PFSK-1 (cell line): ENCODE measurements at regions not wholly inside any gene's neighbourhood (a gene's known extent, or its start where the extent isn't known, plus 50 kb on each side); places are given as distances from the start of the nearest gene placed in this dataset.

Source experiments
- FOXP2 ChIP-seq: optimal IDR thresholded peaks from 2 replicates; pipeline ENCODE3; 2011; ENCODE audit warnings: borderline replicate concordance, control low read depth, inconsistent platforms; ENCODE audit not compliant: insufficient read depth; ENCODE audit errors: extremely low read length, extremely low read depth
- POLR2AphosphoS5 ChIP-seq: IDR thresholded peaks from 2 replicates; pipeline ENCODE4 v1.6.1; 2012; ENCODE audit warnings: low read depth, mild to moderate bottlenecking, control low read depth, low read length, moderate library complexity
- REST ChIP-seq, 2 experiments: IDR thresholded peaks; 2 replicates each; pipeline versions ENCODE4 v1.6.1 to v1.8.0; 2011 to 2012; ENCODE audit warnings: low read depth in 2 of 2, low read length in 2 of 2, control low read depth in 1 of 2, inconsistent platforms in 1 of 2, mild to moderate bottlenecking in 1 of 2, moderate library complexity in 1 of 2; ENCODE audit not compliant: insufficient read depth in 1 of 2
- SIN3A ChIP-seq: IDR thresholded peaks from 2 replicates; pipeline ENCODE4 v1.6.1; 2012; ENCODE audit warnings: mild to moderate bottlenecking, low read length, moderate library complexity, borderline replicate concordance; ENCODE audit not compliant: insufficient read depth
- TAF1 ChIP-seq: IDR thresholded peaks from 2 replicates; pipeline ENCODE4 v1.6.1; 2012; ENCODE audit warnings: low read length, control low read depth, borderline replicate concordance; ENCODE audit not compliant: insufficient read depth

GRCh38 chr14:42307239-42307825, 700.7 kb downstream of the LRFN5 start:
- TF ChIP-seq REST (IDR thresholded peaks at IDR 0.05; ENCODE audit: insufficient read depth in 1 of 2, low read depth in 2 of 2, low read length in 2 of 2) (no peak), POLR2AphosphoS5 (no peak), SIN3A (no peak), TAF1 (no peak), FOXP2 (no peak)

DNA sequence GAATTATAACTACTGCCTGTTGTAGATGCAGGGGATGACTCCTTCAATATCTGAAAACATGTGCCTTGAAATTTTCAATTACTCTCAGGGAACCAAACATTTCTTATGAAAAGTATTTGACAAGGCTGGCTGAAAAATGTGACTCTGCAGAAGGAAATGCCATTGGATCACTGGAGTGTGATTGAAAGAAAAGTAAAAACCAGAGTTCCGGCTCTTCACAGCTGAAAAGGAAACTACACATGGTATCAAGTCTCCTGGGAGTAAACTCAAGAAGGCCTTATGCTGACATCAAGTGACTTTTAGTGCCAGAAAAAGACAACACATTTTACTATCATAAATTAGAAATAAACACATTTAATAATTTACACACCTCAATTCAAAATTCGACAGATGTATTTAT, 693.0 kb downstream of the LRFN5 start:
- TF ChIP-seq FOXP2 (no peak), POLR2AphosphoS5 (no peak), SIN3A (no peak), REST (IDR thresholded peaks at IDR 0.05; ENCODE audit: insufficient read depth in 1 of 2, low read depth in 2 of 2, low read length in 2 of 2) (no peak), TAF1 (no peak)

DNA sequence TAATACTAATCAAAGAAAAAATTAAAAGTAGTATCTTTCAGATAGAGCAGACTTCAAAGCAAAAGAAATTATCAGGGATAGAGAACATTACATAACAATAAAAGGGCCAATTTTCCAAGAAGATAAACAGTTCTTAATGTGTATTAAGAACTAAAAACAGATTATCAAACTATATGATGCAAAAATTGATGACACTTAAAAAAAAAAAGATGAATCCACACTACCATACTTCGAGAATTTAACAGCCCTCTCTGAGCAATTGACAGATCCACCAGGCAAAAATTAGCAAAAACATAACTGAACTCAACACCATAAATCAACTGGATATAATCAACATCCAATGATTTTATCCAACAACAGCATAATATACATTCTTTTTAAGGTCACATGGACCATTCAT, 686.5 kb downstream of the LRFN5 start:
- TF ChIP-seq TAF1 (no peak), POLR2AphosphoS5 (no peak), SIN3A (no peak), FOXP2 (no peak), REST (IDR thresholded peaks at IDR 0.05; ENCODE audit: insufficient read depth in 1 of 2, low read depth in 2 of 2, low read length in 2 of 2) (no peak)

DNA sequence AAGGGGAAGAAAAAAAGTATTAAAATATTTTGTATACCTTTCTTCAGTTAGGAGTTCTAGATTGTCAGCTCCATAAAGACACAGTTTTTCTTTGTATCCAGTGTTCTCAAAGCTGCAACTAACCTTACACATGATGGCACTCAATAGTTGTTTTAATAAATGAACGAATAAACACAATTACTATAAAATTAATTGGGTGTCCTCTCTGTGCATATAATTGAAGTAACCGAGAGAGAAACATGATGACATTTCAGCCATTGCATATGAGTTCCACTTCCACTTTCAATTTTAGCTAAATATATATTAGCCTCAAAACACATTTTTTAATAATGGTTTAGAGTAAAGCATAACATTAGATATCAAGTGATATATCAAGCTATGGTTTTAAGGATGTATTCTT, 671.2 kb downstream of the LRFN5 start:
- TF ChIP-seq SIN3A = no peak
- no peak for TF ChIP-seq POLR2AphosphoS5
- no peak for TF ChIP-seq FOXP2
- no peak for TF ChIP-seq TAF1
- no peak for TF ChIP-seq REST (IDR thresholded peaks at IDR 0.05; ENCODE audit: insufficient read depth in 1 of 2, low read depth in 2 of 2, low read length in 2 of 2)

GRCh38 chr14:42269234-42269633, 662.6 kb downstream of the LRFN5 start:
- TF ChIP-seq SIN3A (no peak), REST (IDR thresholded peaks at IDR 0.05; ENCODE audit: insufficient read depth in 1 of 2, low read depth in 2 of 2, low read length in 2 of 2) (no peak), POLR2AphosphoS5 (no peak), FOXP2 (no peak), TAF1 (no peak)
